Endothelial cell (in vitro differentiated cells): ENCODE measurements at regions not wholly inside any gene's neighbourhood (a gene's known extent, or its start where the extent isn't known, plus 50 kb on each side); places are given as distances from the start of the nearest gene placed in this dataset.

ENCODE experiments used
- DNase-seq: peaks from one replicate; pipeline ENCODE4 v3.0.0; 2021; ENCODE audit warnings: low spot score
- H3K27ac Mint-ChIP-seq: one replicate; pipeline ENCODE4 v1.8.0; 2021; ENCODE audit warnings: mixed read lengths, inconsistent platforms; ENCODE audit not compliant: unreplicated experiment
- H3K27me3 Mint-ChIP-seq: one replicate; pipeline ENCODE4 v1.8.0; 2021; ENCODE audit warnings: mild to moderate bottlenecking, moderate library complexity, mixed read lengths, inconsistent platforms; ENCODE audit not compliant: unreplicated experiment
- H3K36me3 Mint-ChIP-seq: one replicate; pipeline ENCODE4 v1.8.0; 2021; ENCODE audit warnings: mild to moderate bottlenecking, low read depth, mixed read lengths, inconsistent platforms; ENCODE audit not compliant: unreplicated experiment
- H3K4me1 Mint-ChIP-seq: one replicate; pipeline ENCODE4 v1.8.0; 2021; ENCODE audit warnings: mild to moderate bottlenecking, mixed read lengths, inconsistent platforms; ENCODE audit not compliant: unreplicated experiment
- H3K4me3 Mint-ChIP-seq: one replicate; pipeline ENCODE4 v1.8.0; 2021; ENCODE audit warnings: mild to moderate bottlenecking, mixed read lengths, inconsistent platforms; ENCODE audit not compliant: unreplicated experiment
- H3K9me3 Mint-ChIP-seq: one replicate; pipeline ENCODE4 v1.8.0; 2021; ENCODE audit warnings: mixed read lengths, inconsistent platforms; ENCODE audit not compliant: unreplicated experiment
- CTCF ChIP-seq: fragments of 200-600 bp; sonication (generic); IDR thresholded peaks from one replicate; pipeline ENCODE4 v1.5.0; 2021; ENCODE audit warnings: antibody characterized with exemption; ENCODE audit not compliant: unreplicated experiment

- Mint-ChIP-seq H3K36me3 (no peaks in the 10 kb centered on the region), H3K4me3 (no peak overlapping the region), H3K4me1 (no peaks in the 10 kb centered on the region), H3K27me3 (peaks cover 5% of the 10 kb centered on the region), H3K9me3 (no peaks in the 10 kb centered on the region), H3K27ac (no peak overlapping the region)
- DNase-seq, result no peak
- no peak for TF ChIP-seq CTCF
Observed at GRCh38 chr7:12968836-12969422, 281.5 kb downstream of the ARL4A start.

GRCh38 chr7:12970626-12971025 is 283.2 kb downstream of the ARL4A start:
- peaks cover 2% of the 10 kb centered on the region for H3K27me3 Mint-ChIP-seq
- no peak overlapping the region for H3K27ac Mint-ChIP-seq
- no peak for TF ChIP-seq CTCF
- no peaks in the 10 kb centered on the region for H3K9me3 Mint-ChIP-seq
- no peak overlapping the region for H3K4me3 Mint-ChIP-seq
- no peaks in the 10 kb centered on the region for H3K36me3 Mint-ChIP-seq
- no peaks in the 10 kb centered on the region for H3K4me1 Mint-ChIP-seq
- no peak for DNase-seq

- Mint-ChIP-seq H3K4me1 (no peaks in the 10 kb centered on the region), H3K9me3 (no peaks in the 10 kb centered on the region), H3K4me3 (no peak overlapping the region), H3K27ac (no peak overlapping the region), H3K36me3 (no peaks in the 10 kb centered on the region), H3K27me3 (peaks cover 2% of the 10 kb centered on the region)
- TF ChIP-seq CTCF, result no peak
- no peak for DNase-seq
Observed at GRCh38 chr7:12974451-12975166, 287.2 kb downstream of the ARL4A start.

- Mint-ChIP-seq H3K27ac (no peak overlapping the region), H3K4me1 (no peaks in the 10 kb centered on the region), H3K4me3 (no peak overlapping the region), H3K27me3 (peaks cover 2% of the 10 kb centered on the region), H3K36me3 (no peaks in the 10 kb centered on the region), H3K9me3 (no peaks in the 10 kb centered on the region)
- no peak for DNase-seq
- no peak for TF ChIP-seq CTCF
Observed at GRCh38 chr7:12975412-12975811, 288.0 kb downstream of the ARL4A start.

GRCh38 chr7:12979181-12979580 is 291.7 kb downstream of the ARL4A start:
- no peak for TF ChIP-seq CTCF
- H3K4me3 Mint-ChIP-seq, result no peak overlapping the region
- H3K9me3 Mint-ChIP-seq, result no peaks in the 10 kb centered on the region
- H3K4me1 Mint-ChIP-seq, result no peaks in the 10 kb centered on the region
- no peak overlapping the region for H3K27ac Mint-ChIP-seq
- H3K27me3 Mint-ChIP-seq, result no peaks in the 10 kb centered on the region
- no peak for DNase-seq
- H3K36me3 Mint-ChIP-seq, result no peaks in the 10 kb centered on the region
